H9 (cell line): ENCODE measurements at regions not wholly inside any gene's neighbourhood (a gene's known extent, or its start where the extent isn't known, plus 50 kb on each side); places are given as distances from the start of the nearest gene placed in this dataset.

Experiments
- DNase-seq: peaks from one replicate; pipeline ENCODE4 v3.0.0-alpha.2; 2017
- H2AFZ ChIP-seq: one replicate; pipeline ENCODE4 v1.6.1; 2013; ENCODE audit warnings: mild to moderate bottlenecking, low read length, control low read depth, moderate library complexity
- H2AK5ac ChIP-seq: 2 replicates; pipeline ENCODE4 v1.6.1; 2013; ENCODE audit warnings: low read length, control low read depth, mixed read lengths; ENCODE audit not compliant: insufficient read length
- H2BK120ac ChIP-seq: one replicate; pipeline ENCODE4 v1.6.1; 2013; ENCODE audit warnings: low read depth, mild to moderate bottlenecking, low read length, control low read depth, inconsistent platforms; ENCODE audit not compliant: poor library complexity, severe bottlenecking
- H2BK12ac ChIP-seq: 2 replicates; pipeline ENCODE4 v1.6.1; 2013; ENCODE audit warnings: low read length, control low read depth, mixed read lengths, low read depth; ENCODE audit not compliant: insufficient read length
- H2BK15ac ChIP-seq: 2 replicates; pipeline ENCODE4 v1.6.1; 2013; ENCODE audit warnings: low read depth, low read length, control low read depth
- H2BK20ac ChIP-seq: one replicate; pipeline ENCODE4 v1.6.1; 2013; ENCODE audit warnings: low read depth, mild to moderate bottlenecking, low read length, control low read depth, inconsistent platforms; ENCODE audit not compliant: poor library complexity, severe bottlenecking
- H2BK5ac ChIP-seq: 2 replicates; pipeline ENCODE4 v1.6.1; 2013; ENCODE audit warnings: low read length, control low read depth, mixed read lengths; ENCODE audit not compliant: insufficient read length
- H3K14ac ChIP-seq: 2 replicates; pipeline ENCODE4 v1.6.1; 2013; ENCODE audit warnings: low read length, control low read depth; ENCODE audit not compliant: insufficient read depth
- H3K18ac ChIP-seq: 2 replicates; pipeline ENCODE4 v1.6.1; 2013; ENCODE audit warnings: low read depth, mild to moderate bottlenecking, mixed read lengths, low read length, control low read depth; ENCODE audit not compliant: insufficient read length
- H3K23ac ChIP-seq: 2 replicates; pipeline ENCODE4 v1.6.1; 2013; ENCODE audit warnings: low read length, control low read depth, mixed read lengths, low read depth; ENCODE audit not compliant: insufficient read length
- H3K23me2 ChIP-seq: 2 replicates; pipeline ENCODE4 v1.6.1; 2013; ENCODE audit warnings: low read depth, mild to moderate bottlenecking, mixed read lengths, low read length, control low read depth; ENCODE audit not compliant: insufficient read length, poor library complexity, severe bottlenecking
- H3K27ac ChIP-seq: 2 replicates; pipeline ENCODE4 v1.5.1; 2013; ENCODE audit warnings: low read length, control low read depth, mixed read lengths, low read depth; ENCODE audit not compliant: insufficient read length
- H3K27me3 ChIP-seq: 2 replicates; pipeline ENCODE4 v1.6.1; 2013; ENCODE audit warnings: low read length, control low read depth, inconsistent platforms; ENCODE audit not compliant: insufficient read depth
- H3K4ac ChIP-seq: 2 replicates; pipeline ENCODE4 v1.6.1; 2013; ENCODE audit warnings: low read depth, mild to moderate bottlenecking, control low read depth, inconsistent platforms, low read length, moderate library complexity
- H3K4me1 ChIP-seq: 2 replicates; pipeline ENCODE4 v1.6.1; 2013; ENCODE audit warnings: low read length, control low read depth, inconsistent platforms; ENCODE audit not compliant: insufficient read depth
- H3K4me2 ChIP-seq: 2 replicates; pipeline ENCODE4 v1.6.1; 2013; ENCODE audit warnings: low read length, control low read depth, mixed read lengths; ENCODE audit not compliant: insufficient read length, insufficient read depth
- H3K56ac ChIP-seq: 2 replicates; pipeline ENCODE4 v1.6.1; 2013; ENCODE audit warnings: low read depth, mild to moderate bottlenecking, mixed read lengths, low read length, control low read depth; ENCODE audit not compliant: insufficient read length
- H3K79me1 ChIP-seq: 2 replicates; pipeline ENCODE4 v1.6.1; 2013; ENCODE audit warnings: low read depth, mild to moderate bottlenecking, moderate library complexity, low read length, control low read depth, inconsistent platforms; ENCODE audit not compliant: insufficient read depth, poor library complexity, severe bottlenecking
- H3K79me2 ChIP-seq: 2 replicates; pipeline ENCODE4 v1.6.1; 2013; ENCODE audit warnings: low read length, control low read depth, inconsistent platforms; ENCODE audit not compliant: insufficient read depth
- H3K9ac ChIP-seq: 2 replicates; pipeline ENCODE4 v1.6.1; 2013; ENCODE audit warnings: low read length, control low read depth, mixed read lengths; ENCODE audit not compliant: insufficient read length; ENCODE audit errors: extremely low read depth
- H3K9me3 ChIP-seq: one replicate; pipeline ENCODE4 v1.6.1; 2013; ENCODE audit warnings: low read depth, low read length, inconsistent platforms; ENCODE audit not compliant: control insufficient read depth
- H3T11ph ChIP-seq: one replicate; pipeline ENCODE4 v1.6.1; 2013; ENCODE audit warnings: mild to moderate bottlenecking, low read length, control low read depth, inconsistent platforms
- H4K20me1 ChIP-seq: one replicate; pipeline ENCODE4 v1.6.1; 2013; ENCODE audit not compliant: control insufficient read depth, insufficient read length, insufficient read depth
- H4K5ac ChIP-seq: 2 replicates; pipeline ENCODE4 v1.6.1; 2013; ENCODE audit warnings: low read depth, mild to moderate bottlenecking, mixed read lengths, low read length, control low read depth; ENCODE audit not compliant: insufficient read length
- H4K8ac ChIP-seq: replicated peaks from 2 replicates; pipeline ENCODE4 v1.6.1; 2013; ENCODE audit warnings: low read length, control low read depth, mixed read lengths, low read depth; ENCODE audit not compliant: insufficient read length
- H4K91ac ChIP-seq: 2 replicates; pipeline ENCODE4 v1.6.1; 2013; ENCODE audit warnings: low read depth, mild to moderate bottlenecking, moderate library complexity, mixed read lengths, low read length, control low read depth; ENCODE audit not compliant: insufficient read length
- H3K27ac Mint-ChIP-seq, 3 experiments: 2 replicates in 2 of 3; 3 replicates in 1 of 3; pipeline ENCODE4 v1.8.0; 2020 to 2021; ENCODE audit warnings: mixed read lengths in 3 of 3, mild to moderate bottlenecking in 1 of 3, moderate library complexity in 1 of 3
- H3K27me3 Mint-ChIP-seq: 2 replicates; pipeline ENCODE4 v1.8.0; 2021; ENCODE audit warnings: low read depth, mild to moderate bottlenecking, moderate library complexity, mixed read lengths
- H3K36me3 Mint-ChIP-seq, 3 experiments: 2 replicates in 2 of 3; 3 replicates in 1 of 3; pipeline ENCODE4 v1.8.0; 2020 to 2021; ENCODE audit warnings: low read depth in 3 of 3, mixed read lengths in 3 of 3; ENCODE audit not compliant: insufficient read depth in 1 of 3
- H3K4me1 Mint-ChIP-seq, 2 experiments: 2 replicates each; pipeline ENCODE4 v1.8.0; 2020; ENCODE audit warnings: mixed read lengths in 2 of 2
- H3K4me3 Mint-ChIP-seq, 2 experiments: 2 replicates in 1 of 2; 3 replicates in 1 of 2; pipeline ENCODE4 v1.8.0; 2020 to 2021; ENCODE audit warnings: mild to moderate bottlenecking in 2 of 2, mixed read lengths in 2 of 2, moderate library complexity in 1 of 2
- H3K9me3 Mint-ChIP-seq, 2 experiments: 2 replicates in 1 of 2; 3 replicates in 1 of 2; pipeline ENCODE4 v1.8.0; 2020; ENCODE audit warnings: mild to moderate bottlenecking in 2 of 2, mixed read lengths in 2 of 2, moderate library complexity in 1 of 2
- CTCF ChIP-seq: fragments of 200-600 bp; sonication (generic); conservative IDR thresholded peaks from 3 replicates; pipeline ENCODE4 v1.8.0; 2021; ENCODE audit warnings: antibody characterized with exemption, mild to moderate bottlenecking
- WGBS: extraction: QIAGEN DNeasy Blood & Tissue Kit; methylation state at CpG from one replicate; pipeline ENCODE4 v1.1.7; 2013; ENCODE audit warnings: missing lambda C conversion rate, low lambda C conversion rate, mixed read lengths; ENCODE audit not compliant: insufficient read length; ENCODE audit errors: extremely low coverage; 5-methylcytosine and 5-hydroxymethylcytosine counted together

- DNase-seq = no peak
- Histone ChIP-seq H3K14ac (no peak overlapping the region), H3K9me3 (no peaks in the 10 kb centered on the region), H4K8ac (no peak overlapping the region), H4K20me1 (no peaks in the 10 kb centered on the region), H3K9ac (no peak overlapping the region), H3K56ac (no peak overlapping the region), H3K79me1 (no peaks in the 10 kb centered on the region), H3K4me1 (no peaks in the 10 kb centered on the region), H3K27ac (no peak overlapping the region), H2AK5ac (no peak overlapping the region), H2BK15ac (no peak overlapping the region), H3K4ac (no peak overlapping the region), H4K5ac (no peak overlapping the region), H2BK5ac (no peak overlapping the region), H2BK120ac (no peak overlapping the region), H3K23ac (no peak overlapping the region), H3K23me2 (no peaks in the 10 kb centered on the region), H3K79me2 (no peaks in the 10 kb centered on the region), H3K18ac (no peak overlapping the region), H3K27me3 (no peaks in the 10 kb centered on the region), H2AFZ (no peak overlapping the region), H3K4me2 (no peak overlapping the region), H3T11ph (no peak overlapping the region), H4K91ac (no peak overlapping the region), H2BK20ac (no peak overlapping the region), H2BK12ac (no peak overlapping the region)
- no peak overlapping the region for H3K4me3 Mint-ChIP-seq
- no peak for TF ChIP-seq CTCF
- WGBS = no CpG with 5 or more reads among the region's 4 CpGs
- no peaks in the 10 kb centered on the region for H3K4me1 Mint-ChIP-seq
- H3K27ac Mint-ChIP-seq = no peak overlapping the region
- peaks cover 7 to 33% (median 33%) of the 10 kb centered on the region in 3 experiments; a peak in 6 of 7 replicates for H3K36me3 Mint-ChIP-seq
- H3K27me3 Mint-ChIP-seq = no peaks in the 10 kb centered on the region
- peaks cover 16 to 25% of the 10 kb centered on the region in 2 experiments; a peak in 4 of 5 replicates for H3K9me3 Mint-ChIP-seq
These were observed 99.4 kb downstream of the APIP start for GRCh38 chr11:34816698-34817213.
